GM21526 (cell line): ENCODE measurements at regions not wholly inside any gene's neighbourhood (a gene's known extent, or its start where the extent isn't known, plus 50 kb on each side); places are given as distances from the start of the nearest gene placed in this dataset.
"Not testable (repeated sequence)": the region's sequence is repeated elsewhere in the genome, so short reads cannot be mapped to it uniquely, and the experiment has no call there.

Experiments used
- ATAC-seq: cut with Tn5 transposase; IDR thresholded peaks from one replicate; pipeline ENCODE4 v1.9.1; 2021; ENCODE audit warnings: moderate library complexity; ENCODE audit not compliant: unreplicated experiment, low FRiP score

- ATAC-seq = no peak
These were observed 106.5 kb upstream of the EGFLAM start for GRCh38 chr5:38151878-38152277.

- no peak for ATAC-seq
These were observed 108.6 kb upstream of the EGFLAM start for GRCh38 chr5:38149815-38150195.

DNA sequence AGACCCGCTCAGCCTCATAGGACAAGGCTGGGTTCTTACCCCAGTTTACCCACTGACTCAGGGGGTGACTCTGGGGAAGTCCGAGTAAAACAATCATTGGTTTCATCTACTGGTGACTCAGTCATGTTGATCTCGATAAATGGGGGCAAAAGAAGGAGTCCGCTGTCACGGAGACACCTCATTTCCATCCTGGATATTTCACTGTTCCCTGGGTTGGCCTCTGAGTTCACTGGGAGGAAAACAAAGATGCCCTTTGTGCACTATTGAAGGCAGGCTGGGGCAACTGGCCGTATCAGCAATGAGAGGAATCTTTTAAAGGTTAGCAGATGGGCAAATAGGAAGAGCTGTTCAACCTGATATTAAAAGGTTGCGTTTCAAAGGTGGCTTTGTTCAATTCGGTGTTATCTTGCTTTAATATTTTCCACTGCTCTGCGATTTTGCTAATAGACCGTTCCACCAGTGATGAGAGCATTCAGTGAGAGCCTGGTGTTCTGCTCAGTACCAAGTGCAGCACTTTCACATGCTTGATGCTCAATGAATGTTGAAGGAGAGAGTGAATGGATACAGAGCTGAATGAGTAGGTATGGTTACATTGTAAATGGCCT lies 110.2 kb upstream of the EGFLAM start:
- ATAC-seq = no peak

GRCh38 chr5:38143384-38143783 lies 115.0 kb upstream of the EGFLAM start:
- no peak for ATAC-seq

- no peak for ATAC-seq
These were observed 116.7 kb upstream of the EGFLAM start for GRCh38 chr5:38141665-38142064.

DNA sequence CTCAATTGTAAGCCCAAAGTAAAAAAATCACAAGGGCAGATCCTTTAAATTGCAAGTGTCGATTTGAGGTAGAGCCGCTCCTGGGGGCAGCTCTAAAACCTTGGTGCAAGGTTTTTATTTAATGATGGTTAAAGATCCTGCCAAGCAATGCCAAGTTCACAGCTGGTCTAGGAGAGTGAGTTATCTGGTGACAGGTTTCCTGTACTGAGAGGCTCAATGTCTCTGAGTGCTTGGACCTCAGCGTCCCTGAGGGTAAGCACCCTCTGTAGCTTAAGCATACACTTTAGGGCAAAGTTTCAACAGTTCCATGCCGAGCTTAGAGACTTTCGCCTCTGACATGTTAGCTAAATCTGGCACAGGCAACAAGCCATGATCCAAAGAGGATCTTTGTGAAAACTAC lies 119.8 kb upstream of the EGFLAM start:
- no peak for ATAC-seq

DNA sequence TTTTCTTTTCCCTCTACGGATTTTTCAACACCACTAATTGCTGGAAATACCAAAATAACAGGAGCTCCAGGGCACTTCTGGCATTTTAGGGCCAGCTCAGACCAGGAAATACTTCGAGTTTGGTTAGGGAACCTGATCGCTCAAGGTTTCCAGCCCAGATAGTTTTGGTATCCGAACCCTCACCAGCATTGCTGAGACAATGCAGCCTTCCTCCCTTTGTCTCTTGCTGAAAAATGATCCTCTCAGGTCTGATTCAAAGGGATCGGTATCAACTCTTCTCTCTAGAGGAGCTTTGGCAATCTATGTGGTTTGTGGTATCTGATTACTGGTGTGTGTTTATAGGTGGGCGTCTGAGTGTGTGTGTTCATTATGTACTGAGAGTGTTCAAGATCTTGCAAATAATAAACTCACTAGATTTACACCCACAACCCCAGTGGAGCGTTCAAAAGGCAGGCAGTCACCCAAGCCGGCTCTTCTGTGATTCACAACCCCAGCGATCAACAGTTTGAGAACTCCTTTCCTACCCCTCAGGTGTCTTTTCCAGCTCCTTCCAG lies 122.8 kb upstream of the EGFLAM start:
- ATAC-seq = no peak

- no peak for ATAC-seq
These were observed 123.5 kb upstream of the EGFLAM start for GRCh38 chr5:38134810-38135209.

DNA sequence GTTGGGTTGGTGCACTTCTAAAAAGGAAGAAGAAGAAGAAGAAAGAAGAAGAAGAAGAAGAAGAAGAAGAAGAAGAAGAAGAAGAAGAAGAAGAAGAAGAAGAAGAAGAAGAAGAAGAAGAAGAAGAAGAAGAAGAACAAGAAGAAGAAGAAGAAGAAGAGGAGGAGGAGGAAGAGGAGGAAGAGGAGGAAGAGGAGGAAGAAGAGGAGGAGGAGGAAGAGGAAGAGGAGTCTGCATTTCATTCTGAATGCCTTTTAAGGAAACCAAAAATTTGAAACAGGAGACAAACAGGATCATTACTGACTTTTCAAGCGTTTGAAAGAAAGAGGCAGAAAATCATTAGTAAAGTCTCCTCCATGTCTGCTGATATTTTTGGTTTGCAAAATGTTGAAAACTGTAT lies 124.1 kb upstream of the EGFLAM start:
- not testable (repeated sequence) for ATAC-seq

- no peak for ATAC-seq
These were observed 126.7 kb upstream of the EGFLAM start for GRCh38 chr5:38131686-38132085.

DNA sequence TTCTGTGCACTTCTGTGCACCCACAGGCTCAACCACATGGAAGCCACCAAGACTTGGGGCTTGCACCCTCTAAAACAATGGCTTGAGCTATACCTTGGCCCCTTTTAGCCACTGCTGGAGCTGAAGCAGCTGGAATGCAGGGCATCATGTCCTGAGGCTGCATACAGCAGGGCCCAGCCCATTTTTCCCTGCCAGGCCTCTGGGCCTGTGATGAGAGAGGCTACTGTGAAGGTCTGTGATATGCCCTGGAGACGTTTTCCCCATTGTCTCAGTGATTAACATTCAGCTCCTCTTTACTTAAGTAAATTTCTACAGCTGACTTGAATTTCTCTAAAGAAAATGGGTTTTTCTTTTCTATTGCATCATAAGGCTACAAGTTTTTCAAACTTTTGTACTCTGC lies 134.0 kb upstream of the EGFLAM start:
- no peak for ATAC-seq

DNA sequence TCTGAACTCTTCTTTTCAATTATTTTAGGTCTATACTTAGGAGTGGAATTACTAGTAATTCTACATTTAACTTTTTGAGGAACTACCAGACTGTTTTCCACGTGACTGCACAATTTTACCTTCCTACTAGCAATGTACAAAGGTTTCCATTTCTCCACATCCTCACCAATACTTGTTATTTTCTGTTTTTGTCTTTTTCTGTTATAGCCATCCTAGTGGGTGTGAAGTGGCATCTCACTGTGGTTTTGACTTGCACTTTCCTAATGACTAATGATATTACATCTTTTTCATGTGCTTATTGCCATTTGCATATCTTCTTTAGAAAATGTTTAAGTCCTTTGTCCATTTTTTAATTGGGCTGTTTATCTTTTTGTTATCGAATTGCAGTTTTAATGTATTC lies 136.9 kb upstream of the EGFLAM start:
- no peak for ATAC-seq

GRCh38 chr5:38119836-38120235 lies 138.5 kb upstream of the EGFLAM start:
- no peak for ATAC-seq

- ATAC-seq = no peak
These were observed 140.4 kb upstream of the EGFLAM start for GRCh38 chr5:38117784-38118479.

- ATAC-seq = no peak
These were observed 143.0 kb upstream of the EGFLAM start for GRCh38 chr5:38115318-38115827.

DNA sequence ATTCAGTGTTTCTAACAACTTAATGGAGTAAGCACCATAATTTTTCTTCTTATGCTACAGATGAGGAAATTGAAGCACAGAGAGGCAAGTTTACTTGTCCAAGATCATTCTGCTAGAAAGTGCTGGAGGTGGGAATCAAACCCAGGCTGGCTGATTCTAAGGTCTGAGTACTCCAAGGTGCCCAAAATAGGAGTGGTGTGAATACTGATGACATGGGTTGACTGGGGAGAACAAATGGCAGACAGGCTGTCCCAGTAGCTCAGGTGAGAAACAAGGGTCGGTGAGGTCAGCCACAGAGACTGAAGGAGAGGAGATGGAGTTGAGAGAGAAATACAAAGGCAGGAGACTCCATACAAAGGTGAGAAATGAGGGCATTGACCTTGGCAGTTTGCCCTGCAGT lies 144.5 kb upstream of the EGFLAM start:
- ATAC-seq = no peak

DNA sequence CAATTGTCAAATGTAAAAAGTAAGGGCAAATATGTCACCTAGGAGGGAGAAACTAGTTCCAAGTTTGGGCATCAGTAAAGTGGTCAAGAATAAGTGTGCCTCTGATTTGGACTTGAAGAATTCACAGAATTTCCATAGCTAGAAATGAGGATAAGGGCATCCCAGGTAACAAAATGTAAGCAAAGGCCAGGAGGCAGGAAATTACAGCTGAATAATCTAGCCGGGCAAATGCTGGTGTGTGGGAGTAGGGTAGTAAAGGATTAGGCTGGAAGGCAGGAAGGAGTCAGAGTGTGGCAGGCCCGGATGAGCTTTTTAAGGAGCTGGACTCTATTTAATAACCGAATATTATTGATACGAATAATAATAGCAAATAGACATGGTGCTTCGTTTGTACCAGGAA lies 144.9 kb upstream of the EGFLAM start:
- no peak for ATAC-seq

DNA sequence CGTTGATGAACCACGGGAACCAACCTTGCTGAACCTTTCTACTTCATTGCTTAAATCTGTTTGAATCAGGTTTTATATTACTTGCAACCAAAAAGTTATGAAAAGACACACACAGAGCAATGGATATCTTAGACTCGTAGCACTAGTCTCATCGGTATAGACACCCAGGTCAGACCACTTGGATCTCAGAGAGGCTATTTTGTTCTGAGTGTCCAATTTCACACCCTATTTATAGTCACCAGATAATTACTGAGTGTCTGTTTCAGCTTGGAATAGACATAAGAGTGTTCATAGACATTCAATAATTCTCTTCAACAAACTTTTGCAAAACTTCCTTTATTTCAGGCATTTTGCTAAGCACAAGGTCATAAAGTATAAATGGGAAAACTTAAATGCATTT lies 145.4 kb upstream of the EGFLAM start:
- no peak for ATAC-seq

GRCh38 chr5:38110130-38110529 lies 148.2 kb upstream of the EGFLAM start:
- ATAC-seq = no peak

DNA sequence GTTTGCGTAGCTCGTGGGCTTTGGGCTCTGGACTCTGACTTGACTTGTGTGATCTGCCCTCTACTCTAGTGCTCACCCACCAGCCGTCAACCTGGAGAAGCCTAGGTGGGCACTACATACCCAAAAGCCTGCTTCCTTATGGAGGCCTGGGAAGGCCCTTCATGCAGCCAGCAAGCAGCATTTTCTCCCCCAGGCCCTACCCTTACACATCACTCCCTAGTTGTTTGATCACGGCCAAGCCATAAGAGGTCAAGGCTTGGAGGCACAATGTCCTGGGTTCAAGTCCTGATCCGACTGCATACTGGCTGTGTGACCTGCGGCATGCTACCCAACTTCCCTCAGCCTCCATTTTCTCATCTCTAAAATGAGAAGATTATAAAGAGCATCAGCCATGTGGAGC lies 151.3 kb upstream of the EGFLAM start:
- ATAC-seq = no peak

GRCh38 chr5:38105801-38106200 lies 152.6 kb upstream of the EGFLAM start:
- ATAC-seq = no peak

DNA sequence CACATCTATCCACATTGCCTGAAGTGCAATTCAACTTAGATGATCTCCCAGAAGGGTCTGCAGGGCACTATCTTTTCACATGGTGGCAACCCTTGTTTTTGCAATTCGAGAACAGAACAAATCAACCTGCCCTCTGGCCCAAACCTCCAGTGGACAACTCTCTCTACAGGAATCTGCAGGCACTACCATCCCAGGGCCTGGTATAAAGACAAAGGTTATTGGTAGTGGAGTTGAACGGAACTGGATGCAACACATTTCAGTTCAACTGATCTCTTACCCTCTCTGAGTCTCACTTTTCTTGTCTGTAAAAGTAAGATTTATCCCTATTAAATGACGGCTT lies 153.2 kb upstream of the EGFLAM start:
- ATAC-seq = no peak
